HG02642 (cell line): ENCODE measurements at regions not wholly inside any gene's neighbourhood (a gene's known extent, or its start where the extent isn't known, plus 50 kb on each side); places are given as distances from the start of the nearest gene placed in this dataset.
A peak's percentile ranks its signal among the peaks of the same experiment; 100 is the strongest.
"Not testable (repeated sequence)": the region's sequence is repeated elsewhere in the genome, so short reads cannot be mapped to it uniquely, and the experiment has no call there.

ENCODE experiments used
- ATAC-seq: cut with Tn5 transposase; IDR thresholded peaks from one replicate; pipeline ENCODE4 v1.9.1; 2021; ENCODE audit warnings: mild to moderate bottlenecking; ENCODE audit not compliant: unreplicated experiment, poor library complexity

- no peak for ATAC-seq
Measured at GRCh38 chr12:25784669-25785068, 173.8 kb upstream of the RASSF8 start.

GRCh38 chr12:25785134-25785533, 173.3 kb upstream of the RASSF8 start:
- no peak for ATAC-seq

- ATAC-seq: no peak
Measured at GRCh38 chr12:25787701-25788100, 170.8 kb upstream of the RASSF8 start.

- ATAC-seq: no peak
Measured at GRCh38 chr12:25788707-25789442, 169.6 kb upstream of the RASSF8 start.

GRCh38 chr12:25789541-25789944, 168.9 kb upstream of the RASSF8 start:
- ATAC-seq: no peak

- no peak for ATAC-seq
Measured at GRCh38 chr12:25792031-25792430, 166.5 kb upstream of the RASSF8 start.

GRCh38 chr12:25793196-25793595, 165.3 kb upstream of the RASSF8 start:
- no peak for ATAC-seq

- no peak for ATAC-seq
Measured at GRCh38 chr12:25794571-25794970, 163.9 kb upstream of the RASSF8 start.

- ATAC-seq: no peak
Measured at GRCh38 chr12:25796523-25797000, 161.9 kb upstream of the RASSF8 start.

GRCh38 chr12:25797386-25797785, 161.1 kb upstream of the RASSF8 start:
- ATAC-seq: no peak

- ATAC-seq: no peak
Measured at GRCh38 chr12:25797949-25798348, 160.5 kb upstream of the RASSF8 start.

- no peak for ATAC-seq
Measured at GRCh38 chr12:25800101-25800500, 158.4 kb upstream of the RASSF8 start.

GRCh38 chr12:25801734-25802133, 156.7 kb upstream of the RASSF8 start:
- no peak for ATAC-seq

- ATAC-seq: no peak
Measured at GRCh38 chr12:25802143-25802542, 156.3 kb upstream of the RASSF8 start.

- not testable (repeated sequence) for ATAC-seq
Measured at GRCh38 chr12:25803029-25803664, 155.3 kb upstream of the RASSF8 start.

- ATAC-seq: not testable (repeated sequence)
Measured at GRCh38 chr12:25804286-25804685, 154.2 kb upstream of the RASSF8 start.

- ATAC-seq: no peak
Measured at GRCh38 chr12:25806271-25806670, 152.2 kb upstream of the RASSF8 start.

GRCh38 chr12:25808604-25809003, 149.9 kb upstream of the RASSF8 start:
- ATAC-seq: no peak

GRCh38 chr12:25810683-25811082, 147.8 kb upstream of the RASSF8 start:
- ATAC-seq: no peak

GRCh38 chr12:25811656-25812126, 146.8 kb upstream of the RASSF8 start:
- ATAC-seq: peak; percentile 37

- no peak for ATAC-seq
Measured at GRCh38 chr12:25812295-25812694, 146.2 kb upstream of the RASSF8 start.

- no peak for ATAC-seq
Measured at GRCh38 chr12:25813843-25814242, 144.6 kb upstream of the RASSF8 start.
